PC-9 (cell line): ENCODE measurements at regions not wholly inside any gene's neighbourhood (a gene's known extent, or its start where the extent isn't known, plus 50 kb on each side); places are given as distances from the start of the nearest gene placed in this dataset.
"Not testable (repeated sequence)": the region's sequence is repeated elsewhere in the genome, so short reads cannot be mapped to it uniquely, and the experiment has no call there.

Experiments used
- BruUV-seq: library from RNA; stranded (reverse); fragments of 400-500 nt; replicated peaks from 2 replicates; lab custom pipeline; 2021; lab: Mats Ljungman, UMichigan
- CTCF ChIA-PET: fragments of 300-600 bp; sonication (Branson Sonifier 250); formaldehyde crosslinking; loops from one replicate; lab custom pipeline; 2022; ENCODE audit warnings: antibody characterized with exemption; lab: Charles Lee
- POLR2A ChIA-PET: fragments of 300-600 bp; sonication (Branson Sonifier 250); formaldehyde crosslinking; loops from one replicate; lab custom pipeline; 2022; ENCODE audit warnings: antibody characterized with exemption; ENCODE audit not compliant: unreplicated experiment; lab: Charles Lee
- DNase-seq, 2 experiments: peaks; one replicate each; pipeline versions ENCODE4 v3.0.0 to v3.0.0-alpha.2; 2015 to 2022; ENCODE audit warnings: mixed read lengths in 1 of 2
- H2AFZ ChIP-seq: fragments of 200-600 bp; sonication (generic); 2 replicates; pipeline ENCODE4 v1.8.1; 2017; ENCODE audit warnings: antibody characterized with exemption
- H3F3A ChIP-seq: fragments of 200-600 bp; sonication (generic); 2 replicates; pipeline ENCODE4 v1.8.1; 2017; ENCODE audit warnings: antibody characterized with exemption, mild to moderate bottlenecking, low read depth; ENCODE audit not compliant: insufficient read depth
- H3K27ac ChIP-seq: fragments of 200-600 bp; sonication (generic); 2 replicates; pipeline ENCODE4 v1.6.1; 2016; ENCODE audit warnings: mixed run types
- H3K27me3 ChIP-seq: fragments of 200-600 bp; sonication (generic); 2 replicates; pipeline ENCODE4 v1.6.1; 2016; ENCODE audit warnings: low read depth, mixed run types; ENCODE audit not compliant: insufficient read depth
- H3K36me3 ChIP-seq: fragments of 200-600 bp; sonication (generic); 2 replicates; pipeline ENCODE4 v1.6.1; 2016; ENCODE audit warnings: low read depth, mixed run types
- H3K4me1 ChIP-seq: fragments of 200-600 bp; sonication (generic); replicated peaks from 2 replicates; pipeline ENCODE4 v1.6.1; 2016; ENCODE audit warnings: mixed run types; ENCODE audit not compliant: insufficient read depth
- H3K4me2 ChIP-seq: fragments of 200-600 bp; sonication (generic); 2 replicates; pipeline ENCODE4 v1.6.1; 2017; ENCODE audit warnings: mixed run types
- H3K4me3 ChIP-seq: fragments of 200-600 bp; sonication (generic); 2 replicates; pipeline ENCODE4 v1.6.1; 2016; ENCODE audit warnings: mixed run types
- H3K79me2 ChIP-seq: fragments of 200-600 bp; sonication (generic); 2 replicates; pipeline ENCODE4 v1.6.1; 2017; ENCODE audit warnings: low read depth, mixed run types
- H3K9me2 ChIP-seq: fragments of 200-600 bp; sonication (generic); 2 replicates; pipeline ENCODE4 v1.8.1; 2017; ENCODE audit warnings: mild to moderate bottlenecking; ENCODE audit not compliant: insufficient read depth
- H3K9me3 ChIP-seq: fragments of 200-600 bp; sonication (generic); 2 replicates; pipeline ENCODE4 v1.8.1; 2016; ENCODE audit warnings: low read depth; ENCODE audit not compliant: insufficient read depth
- H4K20me1 ChIP-seq: fragments of 200-600 bp; sonication (generic); 2 replicates; pipeline ENCODE4 v1.8.1; 2017; ENCODE audit not compliant: insufficient read depth
- CTCF ChIP-seq: fragments of 200-600 bp; sonication (generic); conservative IDR thresholded peaks from 2 replicates; pipeline ENCODE4 v1.6.1; 2017; ENCODE audit warnings: mixed run types, antibody characterized with exemption, mild to moderate bottlenecking, moderate library complexity
- EZH2 ChIP-seq: fragments of 200-600 bp; sonication (generic); IDR thresholded peaks from 2 replicates; pipeline ENCODE4 v1.8.0; 2017; ENCODE audit warnings: antibody characterized with exemption, low read depth
- intact Hi-C: fragments of 100-400 bp; cut with micrococcal nuclease; formaldehyde crosslinking; loops from one replicate; pipeline ENCODE4 v1.10.0; 2022; ENCODE audit not compliant: unreplicated experiment

DNA sequence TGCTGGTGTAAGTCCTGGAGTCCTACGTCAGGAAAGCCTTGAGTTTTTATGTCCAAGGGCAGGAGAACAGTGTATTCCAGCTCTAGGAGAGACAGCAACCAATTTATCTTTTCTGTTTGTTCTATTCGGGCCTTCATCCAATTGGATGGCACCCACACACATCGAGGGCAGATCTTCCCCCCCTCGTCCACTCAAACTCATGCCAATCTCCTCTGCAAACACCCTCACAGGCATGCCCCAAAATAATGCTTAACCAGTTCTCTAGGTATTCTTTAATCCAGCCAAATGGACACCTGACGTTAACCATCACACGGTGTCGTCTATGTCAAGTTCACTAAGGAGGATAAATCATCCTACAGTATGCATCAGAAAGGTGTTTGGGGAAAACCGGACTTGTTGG lies 102.5 kb upstream of the TRPM1 start:
- POLR2A ChIA-PET, result no interaction called here
- no peaks in the 10 kb centered on the region for H3K36me3 ChIP-seq
- no peak overlapping the region for H2AFZ ChIP-seq
- no peaks in the 10 kb centered on the region for H3F3A ChIP-seq
- no peaks in the 10 kb centered on the region for H3K79me2 ChIP-seq
- H4K20me1 ChIP-seq, result no peaks in the 10 kb centered on the region
- no peaks in the 10 kb centered on the region for H3K4me1 ChIP-seq
- BruUV-seq, result no TSS peak
- H3K9me3 ChIP-seq, result no peaks in the 10 kb centered on the region
- CTCF ChIA-PET, result no interaction called here
- H3K4me2 ChIP-seq, result no peak overlapping the region
- H3K27me3 ChIP-seq, result peaks cover 29% of the 10 kb centered on the region; the same call in 1 of the 2 replicates
- no peaks in the 10 kb centered on the region for H3K9me2 ChIP-seq
- no peak for TF ChIP-seq CTCF
- no peak for TF ChIP-seq EZH2
- no peak overlapping the region for H3K27ac ChIP-seq
- H3K4me3 ChIP-seq, result no peak overlapping the region
- DNase-seq, result no peak
- intact Hi-C loops, result loop anchor here (2.0 kb wide), 1 partner anchor 285 kb away; no protein-coding TSS in a partner anchor

DNA sequence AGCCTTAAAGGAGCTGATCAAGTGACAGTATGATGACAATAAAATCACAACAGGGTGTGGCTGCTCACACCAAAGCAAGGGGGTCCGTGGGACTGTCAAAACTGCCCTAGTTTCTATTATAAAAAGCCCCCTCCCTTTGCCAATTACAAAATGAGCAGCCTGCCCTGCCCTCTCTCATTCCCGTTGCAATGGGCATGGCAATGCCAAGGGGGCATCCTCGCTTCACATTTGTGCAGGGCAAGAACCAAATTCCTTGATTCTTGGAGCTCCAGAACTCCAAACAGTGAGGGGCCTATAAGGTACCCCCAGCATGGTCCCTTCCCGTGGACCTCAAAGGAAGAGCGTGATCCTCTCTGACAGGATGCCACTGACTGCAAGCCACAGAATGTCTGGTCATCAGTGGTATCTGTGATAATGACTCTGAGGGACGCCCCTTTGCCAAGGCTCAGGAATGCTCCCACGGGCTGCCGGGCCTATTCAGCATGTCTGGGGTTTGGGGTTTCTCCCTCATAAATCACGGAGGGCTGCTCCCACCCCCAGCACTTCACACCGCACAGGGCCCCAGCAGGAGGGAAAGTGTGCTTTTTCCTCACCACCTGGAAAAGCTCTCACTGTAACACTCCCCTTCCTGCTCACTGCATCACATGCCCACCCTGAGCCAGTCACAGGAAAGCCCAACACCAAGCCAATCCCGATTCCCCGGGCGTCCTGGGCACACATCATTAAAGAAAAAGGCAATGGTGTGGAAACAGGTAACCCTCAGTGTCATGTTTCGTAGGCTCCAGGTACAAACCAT lies 105.1 kb upstream of the TRPM1 start:
- no peaks in the 10 kb centered on the region for H4K20me1 ChIP-seq
- TF ChIP-seq CTCF (no peak), EZH2 (no peak)
- ChIA-PET POLR2A (no interaction called here), CTCF (no interaction called here)
- no peaks in the 10 kb centered on the region for H3F3A ChIP-seq
- no peaks in the 10 kb centered on the region for H3K4me1 ChIP-seq
- intact Hi-C loops, result no loop called here
- no peaks in the 10 kb centered on the region for H3K79me2 ChIP-seq
- H3K4me3 ChIP-seq, result no peak overlapping the region
- H3K9me3 ChIP-seq, result no peaks in the 10 kb centered on the region
- BruUV-seq, result no TSS peak
- H3K27ac ChIP-seq, result no peak overlapping the region
- no peak for DNase-seq
- H3K9me2 ChIP-seq, result no peaks in the 10 kb centered on the region
- no peak overlapping the region for H3K4me2 ChIP-seq
- no peak overlapping the region for H2AFZ ChIP-seq
- H3K36me3 ChIP-seq, result no peaks in the 10 kb centered on the region
- peaks cover 12% of the 10 kb centered on the region; the same call in 1 of the 2 replicates for H3K27me3 ChIP-seq

GRCh38 chr15:31207246-31207645 lies 105.7 kb upstream of the TRPM1 start:
- no peaks in the 10 kb centered on the region for H3K9me2 ChIP-seq
- no peaks in the 10 kb centered on the region for H4K20me1 ChIP-seq
- BruUV-seq, result no TSS peak

GRCh38 chr15:31207861-31208260 lies 106.3 kb upstream of the TRPM1 start:
- H3K4me2 ChIP-seq, intact Hi-C loops, H3K27me3 ChIP-seq, CTCF ChIA-PET, H3K4me1 ChIP-seq, H3K27ac ChIP-seq, POLR2A ChIA-PET, DNase-seq, H4K20me1 ChIP-seq, H3K9me3 ChIP-seq, H3K79me2 ChIP-seq, H3K36me3 ChIP-seq, H3K4me3 ChIP-seq, H3F3A ChIP-seq, H2AFZ ChIP-seq, H3K9me2 ChIP-seq, BruUV-seq: not testable (repeated sequence)

More at GRCh38 chr15:31207246-31207645, 105.7 kb upstream of the TRPM1 start:
- H3K4me2 ChIP-seq, result no peak overlapping the region
- peaks cover 5% of the 10 kb centered on the region; the same call in 1 of the 2 replicates for H3K27me3 ChIP-seq
- no peak for DNase-seq
- no peaks in the 10 kb centered on the region for H3K36me3 ChIP-seq
- no peaks in the 10 kb centered on the region for H3K79me2 ChIP-seq
- H3K4me1 ChIP-seq, result no peaks in the 10 kb centered on the region
- H3F3A ChIP-seq, result no peaks in the 10 kb centered on the region
- intact Hi-C loops, result no loop called here
- no peaks in the 10 kb centered on the region for H3K9me3 ChIP-seq
- H3K27ac ChIP-seq, result no peak overlapping the region
- TF ChIP-seq EZH2, result no peak
- no peak for TF ChIP-seq CTCF
- ChIA-PET POLR2A (no interaction called here), CTCF (no interaction called here)
- H3K4me3 ChIP-seq, result no peak overlapping the region
- H2AFZ ChIP-seq, result no peak overlapping the region
